ENCODE measurements at regions not wholly inside any gene's neighbourhood (a gene's known extent, or its start where the extent isn't known, plus 50 kb on each side); places are given as distances from the start of the nearest gene placed in this dataset.
A peak's percentile ranks its signal among the peaks of the same experiment; 100 is the strongest.

- no peak for DNase-seq (ENCODE audit: low read depth)
Observed at GRCh38 chr17:71985111-71986039, 135.4 kb upstream of the SOX9 start.

GRCh38 chr17:71986886-71987285 lies 133.9 kb upstream of the SOX9 start:
- DNase-seq (ENCODE audit: low read depth), result no peak

GRCh38 chr17:71987634-71988033 lies 133.2 kb upstream of the SOX9 start:
- peak; percentile 47 for DNase-seq (ENCODE audit: low read depth)

- no peak for DNase-seq (ENCODE audit: low read depth)
Observed at GRCh38 chr17:71989117-71989516, 131.7 kb upstream of the SOX9 start.

GRCh38 chr17:71993363-71993762 lies 127.5 kb upstream of the SOX9 start:
- no peak for DNase-seq (ENCODE audit: low read depth)

GRCh38 chr17:71995590-71995989 lies 125.2 kb upstream of the SOX9 start:
- DNase-seq (ENCODE audit: low read depth), result peak; percentile 81

- DNase-seq (ENCODE audit: low read depth), result peak; percentile 55
Observed at GRCh38 chr17:72004011-72004427, 116.8 kb upstream of the SOX9 start.

- DNase-seq (ENCODE audit: low read depth), result no peak
Observed at GRCh38 chr17:72004611-72005331, 116.0 kb upstream of the SOX9 start.

- DNase-seq (ENCODE audit: low read depth), result no peak
Observed at GRCh38 chr17:72005332-72006163, 115.3 kb upstream of the SOX9 start.

- peak; percentile 2 for DNase-seq (ENCODE audit: low read depth)
Observed at GRCh38 chr17:72008236-72008876, 112.5 kb upstream of the SOX9 start.

- DNase-seq (ENCODE audit: low read depth), result no peak
Observed at GRCh38 chr17:72011561-72011960, 109.3 kb upstream of the SOX9 start.

GRCh38 chr17:72021417-72022041 lies 99.3 kb upstream of the SOX9 start:
- DNase-seq (ENCODE audit: low read depth), result no peak

GRCh38 chr17:72022328-72023275 lies 98.2 kb upstream of the SOX9 start:
- DNase-seq (ENCODE audit: low read depth), result no peak

GRCh38 chr17:72024457-72024856 lies 96.4 kb upstream of the SOX9 start:
- DNase-seq (ENCODE audit: low read depth), result no peak

- DNase-seq (ENCODE audit: low read depth), result no peak
Observed at GRCh38 chr17:72025113-72025512, 95.7 kb upstream of the SOX9 start.

- DNase-seq (ENCODE audit: low read depth), result no peak
Observed at GRCh38 chr17:72030067-72030899, 90.5 kb upstream of the SOX9 start.

- DNase-seq (ENCODE audit: low read depth), result no peak
Observed at GRCh38 chr17:72031219-72031884, 89.5 kb upstream of the SOX9 start.

GRCh38 chr17:72033334-72033733 lies 87.5 kb upstream of the SOX9 start:
- no peak for DNase-seq (ENCODE audit: low read depth)

All from HT1080 (cell line).